Stimulated activated CD4-positive, alpha-beta T cell treated with anti-CD3 and anti-CD28 coated beads, Interleukin-2, amount 100 ng/mL, for 24 hours (primary cell): ENCODE measurements at regions not wholly inside any gene's neighbourhood (a gene's known extent, or its start where the extent isn't known, plus 50 kb on each side); places are given as distances from the start of the nearest gene placed in this dataset.
"Not testable (repeated sequence)": the region's sequence is repeated elsewhere in the genome, so short reads cannot be mapped to it uniquely, and the experiment has no call there.

Experiments
- DNase-seq, 2 donors: peaks; one replicate each; pipeline ENCODE4 v3.0.0-alpha.2; 2020

DNA sequence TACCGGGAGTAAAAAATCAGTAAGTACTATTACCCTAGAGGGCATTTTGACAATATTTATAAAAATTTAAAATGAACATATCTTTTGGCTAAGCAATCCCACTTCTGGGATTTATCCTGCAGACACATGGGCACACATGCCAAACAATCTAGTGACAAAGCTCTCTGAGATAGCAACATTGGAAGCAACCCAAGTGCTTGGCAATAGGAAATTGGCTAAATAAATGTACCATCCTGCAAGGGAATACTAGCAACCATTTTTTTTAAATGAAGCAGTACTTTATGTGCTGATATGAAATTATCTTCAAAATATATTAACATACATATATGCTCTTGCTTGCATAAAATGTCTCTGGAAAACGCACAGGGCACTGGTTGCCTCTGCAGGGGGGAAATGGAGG lies 133.8 kb downstream of the SNX5 start:
- DNase-seq, result no peak

DNA sequence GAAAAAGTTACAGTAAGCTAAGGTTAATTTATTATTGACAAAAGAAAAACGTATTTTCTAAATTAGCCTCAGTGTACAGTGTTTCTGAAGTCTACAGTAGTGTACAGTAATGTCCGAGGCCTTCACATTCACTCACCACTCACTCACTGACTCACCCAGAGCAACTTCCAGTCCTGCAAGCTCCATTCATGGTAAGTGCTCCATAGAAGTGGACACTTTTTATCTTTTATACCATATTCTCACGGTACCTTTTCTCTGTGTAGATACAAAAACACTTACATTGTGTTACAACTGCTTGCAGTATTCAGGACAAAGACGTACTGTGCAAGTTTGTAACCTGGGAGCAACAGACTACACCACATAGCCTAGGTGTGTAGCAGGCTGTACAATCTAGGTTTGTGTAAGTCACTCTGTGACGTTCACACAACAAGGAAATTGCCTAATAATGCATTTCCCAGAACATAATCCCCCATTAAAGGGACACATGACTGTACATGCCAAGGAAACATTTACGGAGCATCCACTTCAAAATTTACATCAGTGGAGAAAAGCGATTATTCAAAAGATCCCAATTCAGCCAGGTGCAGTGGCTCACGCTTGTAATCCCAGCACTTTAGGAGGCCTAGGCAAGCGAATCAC lies 133.4 kb downstream of the BANF2 start:
- DNase-seq, result no peak

DNA sequence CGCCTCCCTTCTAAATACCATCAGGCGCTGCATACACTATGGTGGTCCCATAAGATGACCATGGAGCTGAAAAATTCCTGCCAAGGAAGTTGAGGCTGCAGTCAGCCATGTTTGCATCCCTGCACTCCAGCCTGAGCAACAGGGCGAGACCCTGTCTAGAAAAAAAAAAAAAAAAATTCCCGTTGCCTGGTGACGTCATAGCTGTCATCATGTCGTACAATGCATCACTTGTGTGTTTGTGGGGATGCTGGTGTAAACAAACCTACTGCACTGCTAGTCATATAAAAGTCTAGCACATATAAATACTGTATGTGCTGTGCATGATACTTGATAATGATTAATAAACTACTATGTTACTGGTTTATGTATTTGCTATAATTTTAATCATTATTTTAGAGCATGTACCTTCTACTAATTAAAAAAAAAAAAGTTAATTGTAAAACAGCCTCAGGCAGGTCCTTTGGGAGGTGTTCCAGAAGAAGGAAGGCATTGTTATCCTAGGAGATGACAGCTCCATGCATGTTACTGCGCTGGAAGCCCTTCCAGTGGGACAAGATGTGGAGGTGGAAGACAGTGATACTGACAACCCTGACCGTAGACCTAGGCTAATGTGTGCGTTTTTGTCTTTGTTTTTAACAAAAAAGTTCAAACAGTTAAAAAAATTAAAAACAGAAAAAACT lies 132.6 kb downstream of the BANF2 start:
- DNase-seq, result no peak

DNA sequence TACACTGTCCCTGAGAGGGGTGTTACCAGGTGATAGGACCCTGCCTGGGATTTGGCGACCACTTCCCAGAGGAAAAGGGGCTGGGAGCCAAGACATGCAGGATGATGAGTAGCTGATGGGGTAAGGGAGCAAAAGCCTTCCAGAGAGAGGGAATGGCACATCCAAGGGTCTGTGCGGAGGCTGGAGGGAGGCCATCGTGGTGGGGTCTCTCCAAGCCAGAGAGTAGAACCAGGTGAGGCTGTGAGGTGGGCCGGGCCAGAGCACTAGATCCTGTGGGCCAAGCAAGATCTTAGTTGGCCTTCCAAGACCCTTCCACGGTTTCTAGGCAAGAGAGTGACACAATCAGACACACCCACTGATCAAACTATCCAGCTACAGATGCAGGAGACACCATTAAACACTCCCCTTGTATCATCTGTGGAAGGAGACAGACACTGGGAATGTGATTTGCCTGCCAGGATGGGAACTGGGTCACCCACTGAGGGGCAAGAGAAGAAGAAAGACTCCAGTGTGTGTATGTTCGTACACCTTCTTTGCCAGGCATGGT lies 128.9 kb downstream of the BANF2 start:
- no peak for DNase-seq

DNA sequence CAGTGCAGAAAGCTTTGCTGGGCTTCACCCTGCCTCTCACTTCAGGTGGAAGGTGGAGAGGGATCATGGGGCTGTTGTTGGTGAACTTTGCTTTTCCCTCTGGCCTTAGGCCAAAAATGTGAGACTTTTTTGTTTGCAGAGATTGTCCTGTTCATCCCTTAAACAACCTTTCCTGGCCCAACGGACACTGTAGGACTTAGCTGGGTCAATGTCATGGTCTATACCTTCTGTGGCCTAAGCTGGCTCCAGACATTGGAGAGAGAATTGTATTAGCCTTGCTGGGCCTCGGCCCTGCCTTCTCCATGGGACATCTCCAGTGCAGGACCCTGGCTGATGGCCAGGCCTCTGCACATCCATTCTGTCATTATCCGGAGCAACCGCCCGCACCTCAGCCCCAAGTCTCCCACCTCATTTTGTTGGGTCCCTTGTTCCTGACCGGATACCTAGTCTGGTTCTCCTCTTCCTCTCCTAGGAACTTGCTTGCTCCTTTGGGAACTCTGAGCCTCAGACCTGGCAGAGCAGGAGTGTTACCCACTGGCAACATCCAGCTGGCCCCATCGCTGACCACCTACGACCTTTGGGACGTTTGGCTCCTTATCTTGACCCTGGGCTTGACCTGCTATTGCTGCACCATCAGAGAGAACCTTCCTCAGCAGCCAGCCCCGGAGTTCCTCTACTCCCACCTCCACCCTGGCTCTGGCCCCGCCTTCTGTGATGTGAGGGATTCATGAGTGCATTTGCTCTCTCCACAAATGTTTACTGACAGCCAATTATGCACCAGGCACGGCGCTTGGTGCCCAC lies 128.2 kb downstream of the BANF2 start:
- DNase-seq, result no peak

DNA sequence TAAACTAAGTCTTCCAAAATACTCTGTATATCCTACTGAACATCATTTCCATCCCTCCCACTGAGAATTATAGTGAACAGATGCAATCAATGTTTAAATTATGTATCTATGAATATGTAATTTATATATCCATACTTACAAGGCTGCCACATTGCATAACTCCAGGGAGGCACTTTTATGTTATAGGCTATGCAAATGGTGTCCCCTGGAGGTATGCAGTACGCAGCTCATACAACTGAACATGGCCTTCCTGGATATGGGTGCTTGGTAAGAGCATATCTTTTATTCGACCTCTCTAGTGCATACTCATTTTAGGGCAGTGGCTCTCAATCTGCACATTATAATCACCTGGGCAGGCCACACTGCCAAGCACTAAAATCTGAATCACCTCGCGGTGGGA lies 127.3 kb downstream of the BANF2 start:
- DNase-seq, result no peak

DNA sequence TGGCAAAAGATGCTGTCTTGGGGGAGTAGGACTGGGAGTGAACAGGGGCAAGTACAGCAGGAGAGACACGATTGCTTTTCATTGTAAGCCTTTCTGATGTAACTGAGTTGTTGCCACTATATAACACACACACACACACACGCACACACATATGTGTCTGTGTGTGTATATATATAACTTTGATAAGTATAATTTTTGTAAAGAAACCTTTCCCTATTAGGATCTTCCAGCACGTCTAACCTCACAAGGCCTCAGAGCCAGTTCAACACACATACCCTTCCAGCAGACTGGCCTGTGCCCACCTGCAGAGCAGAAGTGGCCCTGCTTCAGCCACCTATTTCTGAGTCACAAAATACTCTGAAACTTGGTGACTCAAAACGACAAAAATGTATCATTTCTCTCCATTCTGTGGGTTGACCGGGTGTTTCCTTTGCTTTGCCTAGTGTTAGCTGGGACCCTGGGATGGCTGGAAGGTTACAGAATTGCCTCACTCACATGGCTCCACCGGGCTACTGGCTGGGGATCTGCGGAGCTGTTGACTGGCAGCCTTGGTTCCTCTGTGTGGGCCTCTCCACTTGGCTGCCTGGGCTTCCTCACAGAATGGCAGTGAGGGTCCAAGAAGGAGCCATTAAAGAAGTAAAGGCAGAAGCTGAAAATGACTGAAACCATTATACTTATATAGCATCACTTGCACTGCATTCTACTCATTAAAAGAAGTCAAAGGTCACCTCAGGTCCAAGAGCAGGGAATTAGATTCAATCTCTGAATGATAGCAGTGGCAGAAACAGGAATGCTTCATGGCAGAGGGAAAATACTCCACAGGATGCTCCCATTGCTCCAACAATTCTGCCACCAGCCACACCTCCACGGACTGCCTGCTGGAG lies 126.4 kb downstream of the BANF2 start:
- peak in 1 of 2 donors; percentile 15 for DNase-seq

DNA sequence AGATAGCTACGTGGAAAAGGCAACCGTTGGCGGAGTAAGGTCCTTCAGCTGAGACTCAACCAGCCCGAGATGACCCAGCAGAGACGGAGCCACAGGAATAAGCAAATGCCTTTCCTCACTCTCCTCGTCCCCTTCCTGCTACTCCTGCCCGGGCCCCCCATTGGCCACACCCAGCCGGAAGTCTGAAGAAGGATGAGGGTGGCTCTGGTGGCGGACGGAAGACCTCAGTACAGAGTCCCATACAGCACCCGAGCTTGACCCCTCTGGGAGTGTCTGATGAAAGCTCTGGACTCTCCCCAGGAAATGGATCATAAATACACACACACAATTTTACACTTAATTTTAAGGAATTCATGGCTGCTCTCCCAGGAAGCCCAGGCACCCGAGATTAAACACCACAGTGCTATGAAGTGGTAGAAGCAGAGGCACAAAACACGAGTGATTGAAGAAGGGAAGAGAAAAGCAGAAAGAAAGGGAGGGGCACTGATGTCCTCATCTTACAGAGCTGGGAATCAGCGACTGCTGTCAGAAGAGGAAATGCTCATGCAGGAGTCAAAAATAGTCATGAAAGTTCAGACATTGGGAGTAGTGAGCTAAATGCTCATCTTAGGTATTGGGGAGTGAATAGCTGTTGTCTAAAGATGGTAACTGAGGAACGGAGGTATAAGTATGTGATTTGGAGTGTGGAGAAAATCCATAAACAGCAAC lies 125.6 kb downstream of the BANF2 start:
- no peak for DNase-seq

DNA sequence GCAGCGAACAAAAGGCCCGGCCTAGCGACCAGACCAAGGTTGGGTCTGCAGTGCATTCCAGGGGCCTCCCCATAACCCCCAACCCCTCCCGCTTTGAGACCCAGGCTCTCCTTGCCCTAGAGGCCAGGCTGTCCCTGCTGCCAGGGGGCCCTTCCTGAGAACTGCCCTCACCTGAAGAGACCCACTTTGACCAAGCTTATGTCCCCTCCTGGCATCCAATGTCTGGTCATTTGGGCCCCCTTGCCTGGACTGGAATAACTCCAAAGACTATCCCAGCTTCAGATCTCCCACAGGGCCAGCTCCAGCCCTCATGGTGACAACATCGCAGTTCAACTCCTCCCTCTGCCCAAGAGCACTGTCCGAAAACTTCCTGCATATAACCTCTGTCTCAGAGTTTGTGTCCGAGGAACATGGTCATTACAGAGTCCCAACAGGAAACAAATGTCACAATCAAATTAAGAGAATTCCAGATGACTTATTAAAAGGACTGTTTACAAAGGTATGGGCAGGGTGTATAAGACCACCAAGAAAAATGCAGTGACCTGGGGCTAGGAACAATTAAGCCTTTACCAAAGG lies 125.0 kb downstream of the BANF2 start:
- DNase-seq, result no peak

DNA sequence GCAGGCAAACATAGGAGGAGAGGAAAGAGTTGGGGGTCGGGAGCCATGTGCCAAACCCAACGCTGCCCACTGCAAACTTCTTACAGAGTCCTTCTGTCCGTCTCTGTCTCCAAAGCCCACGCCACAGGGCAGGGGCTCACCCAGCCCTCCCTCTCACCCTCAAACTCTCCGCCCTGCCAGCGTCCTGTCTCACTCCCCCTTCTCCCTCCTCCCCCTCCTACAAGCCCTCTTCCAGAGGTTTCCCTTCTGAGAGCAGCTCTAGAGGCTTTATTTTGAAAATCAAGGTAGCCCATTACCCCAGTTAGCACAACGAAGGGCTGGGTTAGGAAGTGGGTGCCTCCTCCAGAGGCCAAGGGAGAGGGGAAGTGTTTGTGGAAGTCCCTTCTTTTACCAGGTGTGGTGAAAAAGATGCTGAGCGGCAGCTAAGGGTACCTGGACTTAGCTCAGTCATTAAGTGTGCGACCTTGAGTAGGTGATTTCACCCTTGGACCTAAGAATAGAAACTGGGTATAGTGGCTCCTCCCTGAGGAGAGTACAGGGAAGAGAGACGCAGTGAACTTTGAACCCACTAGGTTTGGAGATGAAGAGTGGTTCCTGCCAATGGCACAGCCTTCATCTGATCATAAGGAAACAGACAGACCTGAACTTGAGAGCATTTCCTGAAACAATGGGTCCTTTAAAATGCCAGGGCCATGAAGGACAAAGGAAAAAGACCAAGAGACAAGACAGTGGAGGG lies 123.8 kb downstream of the BANF2 start:
- no peak for DNase-seq

DNA sequence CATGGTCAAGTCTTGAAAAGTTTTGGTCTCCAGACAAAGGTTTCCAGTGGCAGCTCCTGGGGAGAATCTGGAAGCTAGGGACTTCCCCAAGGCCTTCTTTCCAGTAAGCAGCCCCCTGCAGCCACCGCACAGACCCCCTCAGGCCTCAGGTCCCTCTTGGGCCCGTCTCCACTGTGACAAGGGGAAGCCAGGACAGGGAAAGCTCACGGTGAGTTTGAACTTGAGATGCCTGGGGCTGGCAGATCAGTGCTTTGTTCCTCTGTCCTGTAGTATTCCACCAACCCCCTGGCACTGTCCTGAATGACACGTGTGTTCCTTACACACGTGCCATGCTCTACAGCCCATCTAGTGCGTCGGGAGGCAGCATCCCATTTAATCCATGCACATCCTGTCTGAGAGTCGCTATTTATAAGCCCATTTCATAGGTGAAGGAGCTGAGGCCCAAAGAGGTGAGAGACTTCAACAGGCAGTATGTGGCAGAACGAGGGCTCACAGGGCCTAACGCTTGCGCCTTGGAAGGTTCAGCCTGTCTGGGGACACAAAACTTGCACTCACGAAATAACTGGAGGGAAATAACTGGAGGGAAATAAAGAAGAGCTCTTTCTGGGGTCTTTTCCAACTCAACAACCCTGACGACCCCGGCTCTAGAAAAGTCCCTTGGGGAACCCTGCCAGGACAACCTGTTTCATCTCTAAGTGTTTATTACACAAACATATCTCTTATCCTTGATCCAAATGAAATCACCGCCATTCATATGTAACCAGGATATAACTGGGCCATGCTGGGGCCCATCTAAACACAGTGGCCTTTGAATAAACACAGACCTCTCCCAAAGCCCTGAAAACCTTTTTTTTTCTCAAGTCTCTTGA lies 123.0 kb downstream of the BANF2 start:
- no peak for DNase-seq

DNA sequence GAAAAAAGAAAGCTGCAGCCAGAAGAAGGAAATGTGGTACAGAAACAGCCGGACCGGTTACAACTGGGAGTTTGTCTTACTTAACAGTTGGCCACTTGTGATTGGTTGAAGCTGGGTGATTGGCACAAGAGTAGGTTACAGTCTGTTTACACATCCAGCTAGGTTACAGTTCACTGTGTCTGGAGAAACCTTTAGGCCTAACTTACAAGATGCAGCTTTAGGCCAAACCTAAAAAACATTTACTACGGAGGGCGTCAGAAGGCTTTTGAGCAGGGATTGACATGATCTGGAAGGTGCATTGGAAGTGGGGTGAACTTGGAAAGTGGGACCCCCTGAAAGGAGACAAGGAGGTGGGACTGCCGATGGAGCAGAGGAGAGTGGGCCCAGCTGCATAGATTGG lies 122.3 kb downstream of the BANF2 start:
- DNase-seq, result no peak

DNA sequence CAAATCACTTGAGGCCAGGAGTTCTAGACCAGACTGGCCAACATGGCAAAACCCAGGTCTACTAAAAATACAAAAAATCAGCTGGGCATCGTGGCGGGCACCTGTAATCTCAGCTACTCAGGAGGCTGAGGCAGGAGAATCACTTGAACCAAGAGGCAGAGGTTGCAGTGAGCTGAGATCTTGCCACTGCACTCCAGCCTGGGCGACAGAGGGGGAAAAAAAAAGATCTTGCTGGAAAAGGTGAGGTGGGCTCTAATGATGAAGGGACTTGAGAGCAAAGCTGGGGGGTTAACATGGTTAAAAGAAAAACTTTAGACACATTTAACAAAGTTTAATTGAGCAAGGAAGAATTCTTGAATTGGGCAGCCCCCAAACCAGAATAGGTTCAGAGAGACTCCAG lies 121.8 kb downstream of the BANF2 start:
- DNase-seq, result not testable (repeated sequence)

DNA sequence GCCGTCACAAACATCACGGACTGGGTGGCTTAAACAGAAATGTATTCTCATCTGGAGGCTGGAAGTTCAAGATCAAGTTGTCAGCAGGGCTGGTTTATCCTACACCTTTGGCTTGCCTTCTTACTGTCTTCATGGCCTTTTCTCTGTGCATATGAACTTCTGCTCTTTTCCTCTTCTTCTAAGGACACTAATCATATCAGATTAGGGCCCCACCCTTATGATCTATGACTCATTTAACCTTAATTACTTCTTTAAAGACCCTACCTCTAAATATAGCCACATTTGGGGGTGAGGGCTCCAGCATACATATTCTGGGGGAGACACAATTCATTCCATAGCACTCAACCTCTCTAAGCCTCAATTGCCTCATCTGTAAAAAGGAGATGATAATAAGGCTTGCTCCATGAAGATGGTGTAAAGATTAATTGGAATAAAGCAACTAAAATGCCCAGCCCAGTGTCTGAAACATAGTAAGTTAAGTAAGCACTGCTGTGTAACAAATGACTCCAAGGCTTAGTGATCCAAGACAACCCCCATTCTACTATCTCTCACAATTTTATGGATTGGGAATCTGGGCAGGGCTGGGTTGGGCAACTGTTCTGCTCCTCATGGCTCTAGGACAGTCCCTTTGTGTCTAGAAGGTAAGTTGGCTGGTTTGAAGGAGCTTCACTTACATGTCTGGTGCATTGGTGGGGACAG lies 119.8 kb downstream of the BANF2 start:
- no peak for DNase-seq

DNA sequence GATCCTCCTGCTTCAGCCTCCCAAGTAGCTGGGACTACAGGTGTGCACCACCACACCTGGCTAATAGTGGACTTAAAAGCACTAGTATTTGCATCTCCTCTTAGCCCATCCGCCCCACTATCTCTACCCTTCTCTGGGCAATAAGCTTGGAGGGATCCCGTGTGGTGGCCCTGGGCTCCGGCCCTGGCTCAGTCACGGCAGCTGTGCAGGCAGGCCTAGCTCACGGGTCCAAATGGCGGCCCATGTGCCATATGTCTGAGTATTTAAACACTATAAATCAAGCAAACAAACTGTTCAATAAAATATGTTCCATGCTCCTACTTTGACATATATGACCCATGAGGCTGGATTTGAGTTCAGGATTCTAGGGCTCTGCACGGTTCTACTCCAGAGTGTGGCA lies 118.4 kb downstream of the BANF2 start:
- DNase-seq, result no peak

DNA sequence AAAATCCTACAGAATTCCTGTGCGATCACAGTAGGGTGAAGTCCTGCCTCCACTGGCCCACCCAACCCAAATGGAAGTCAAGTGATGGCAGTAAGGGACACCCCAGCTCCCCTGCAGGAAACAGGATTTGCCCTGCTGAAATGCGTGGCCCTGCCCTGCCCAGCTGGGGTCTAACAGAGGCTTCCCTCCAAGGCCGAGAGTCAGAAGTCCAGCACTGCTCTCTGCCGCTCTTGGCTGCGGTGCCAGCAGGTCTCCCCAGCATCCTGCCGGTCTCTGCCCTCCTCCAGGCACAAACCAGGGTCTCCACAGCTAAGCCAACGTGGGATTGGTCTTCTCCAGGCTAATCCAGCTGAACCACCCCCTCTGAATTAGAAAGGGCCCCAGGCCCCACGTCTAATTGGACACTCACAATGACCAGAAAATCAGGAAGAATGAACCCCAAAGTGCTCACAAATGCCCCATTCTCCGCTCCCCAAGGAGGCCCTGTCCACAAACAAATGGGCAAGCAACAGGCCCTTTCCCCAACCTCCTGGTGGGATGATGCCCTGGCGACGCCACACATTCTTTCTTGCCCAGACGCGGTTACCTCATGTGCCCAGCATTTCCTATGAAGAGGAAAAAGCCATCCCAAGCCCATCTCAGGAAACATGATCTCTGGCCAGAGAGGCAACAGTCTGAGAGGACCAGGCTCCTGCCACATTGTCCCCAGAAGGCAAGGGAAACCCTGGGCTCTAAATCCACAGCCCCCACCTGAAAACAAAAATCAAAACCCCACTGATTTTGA lies 117.2 kb downstream of the BANF2 start:
- no peak for DNase-seq

DNA sequence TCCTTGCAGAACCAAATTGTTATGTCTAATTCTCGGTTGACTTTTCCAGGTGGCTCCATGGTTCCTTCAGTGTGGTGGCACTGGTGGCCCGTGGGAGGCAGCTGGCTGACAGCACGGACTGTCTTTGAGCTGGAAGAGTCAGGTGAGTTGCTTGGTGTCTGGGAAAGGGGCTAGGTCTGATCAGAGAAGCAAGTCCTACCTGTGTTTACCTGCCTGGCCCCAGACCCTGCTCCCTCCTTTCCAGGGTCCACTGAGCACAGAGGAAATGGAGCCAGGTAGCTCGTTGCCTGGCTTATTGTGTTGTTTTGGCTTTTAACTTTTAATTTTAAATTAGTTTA lies 111.8 kb downstream of the BANF2 start:
- no peak for DNase-seq

DNA sequence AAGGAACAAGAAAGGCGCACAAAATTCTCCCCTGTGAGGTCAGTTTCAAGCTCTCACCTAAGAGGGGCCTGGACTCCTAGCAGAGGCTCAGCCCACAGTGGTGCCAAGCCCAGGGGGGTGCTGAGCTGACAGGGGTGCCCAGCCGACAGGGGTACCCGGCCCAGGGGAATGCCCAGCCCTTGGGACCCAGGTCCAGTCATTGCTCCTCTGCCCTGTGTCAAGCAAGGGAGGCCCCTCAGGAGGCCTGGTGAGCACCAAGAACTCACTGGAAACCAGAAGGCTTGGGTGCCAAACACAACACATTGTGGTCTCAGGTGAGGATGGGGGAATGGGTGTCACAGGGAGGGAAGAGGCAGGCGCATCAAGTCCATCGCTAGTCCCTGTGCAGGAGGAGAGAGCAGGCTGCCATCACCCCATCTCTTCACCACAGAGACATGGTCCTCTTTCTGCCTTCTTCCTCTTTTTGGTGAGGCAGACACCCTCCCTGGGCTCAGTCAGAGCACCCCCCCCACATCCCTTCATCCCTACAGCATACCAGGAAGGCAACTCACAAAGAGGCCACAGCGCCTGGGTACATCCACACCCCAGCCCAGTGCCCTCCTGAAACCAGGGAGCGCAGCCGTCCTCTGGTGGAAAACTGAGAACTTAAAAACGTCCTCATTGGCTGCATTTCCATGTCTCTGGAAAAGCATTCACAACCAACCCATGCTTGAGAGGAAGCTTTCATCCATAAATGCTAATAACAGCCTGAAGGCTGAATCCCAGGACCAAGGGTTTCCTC lies 111.3 kb downstream of the BANF2 start:
- DNase-seq, result no peak
